GM12873 (cell line): ENCODE measurements at regions not wholly inside any gene's neighbourhood (a gene's known extent, or its start where the extent isn't known, plus 50 kb on each side); places are given as distances from the start of the nearest gene placed in this dataset.

Experiments
- TF ChIP-seq, protein P1 (sequence below): IDR thresholded peaks from 2 replicates; pipeline ENCODE4 v1.5.1; 2012; ENCODE audit warnings: low read depth, mild to moderate bottlenecking, moderate library complexity, low read length, control low read depth; ENCODE audit not compliant: insufficient read depth; ENCODE audit errors: missing control alignments

DNA sequence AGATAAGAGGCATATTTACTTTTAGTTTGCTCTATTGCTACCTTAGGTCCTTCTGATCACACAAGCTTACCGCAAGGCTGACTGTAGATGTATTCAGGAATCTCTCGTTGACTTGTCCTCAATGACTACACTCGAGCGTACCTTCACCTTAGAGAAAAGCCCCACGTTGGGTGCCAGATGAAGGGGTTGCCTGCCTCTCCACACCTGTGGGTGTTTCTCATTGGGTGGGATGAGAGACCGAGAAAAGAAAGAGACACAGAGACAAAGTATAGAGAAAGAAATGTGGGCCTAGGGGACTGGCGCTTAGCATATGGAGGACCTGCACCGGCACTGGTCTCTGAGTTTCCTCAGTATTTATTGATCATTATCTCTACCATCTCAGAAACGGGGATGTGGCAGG, 51.8 kb downstream of the ASCL4 start:
- TF ChIP-seq, protein P1, sequence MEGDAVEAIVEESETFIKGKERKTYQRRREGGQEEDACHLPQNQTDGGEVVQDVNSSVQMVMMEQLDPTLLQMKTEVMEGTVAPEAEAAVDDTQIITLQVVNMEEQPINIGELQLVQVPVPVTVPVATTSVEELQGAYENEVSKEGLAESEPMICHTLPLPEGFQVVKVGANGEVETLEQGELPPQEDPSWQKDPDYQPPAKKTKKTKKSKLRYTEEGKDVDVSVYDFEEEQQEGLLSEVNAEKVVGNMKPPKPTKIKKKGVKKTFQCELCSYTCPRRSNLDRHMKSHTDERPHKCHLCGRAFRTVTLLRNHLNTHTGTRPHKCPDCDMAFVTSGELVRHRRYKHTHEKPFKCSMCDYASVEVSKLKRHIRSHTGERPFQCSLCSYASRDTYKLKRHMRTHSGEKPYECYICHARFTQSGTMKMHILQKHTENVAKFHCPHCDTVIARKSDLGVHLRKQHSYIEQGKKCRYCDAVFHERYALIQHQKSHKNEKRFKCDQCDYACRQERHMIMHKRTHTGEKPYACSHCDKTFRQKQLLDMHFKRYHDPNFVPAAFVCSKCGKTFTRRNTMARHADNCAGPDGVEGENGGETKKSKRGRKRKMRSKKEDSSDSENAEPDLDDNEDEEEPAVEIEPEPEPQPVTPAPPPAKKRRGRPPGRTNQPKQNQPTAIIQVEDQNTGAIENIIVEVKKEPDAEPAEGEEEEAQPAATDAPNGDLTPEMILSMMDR = no peak

DNA sequence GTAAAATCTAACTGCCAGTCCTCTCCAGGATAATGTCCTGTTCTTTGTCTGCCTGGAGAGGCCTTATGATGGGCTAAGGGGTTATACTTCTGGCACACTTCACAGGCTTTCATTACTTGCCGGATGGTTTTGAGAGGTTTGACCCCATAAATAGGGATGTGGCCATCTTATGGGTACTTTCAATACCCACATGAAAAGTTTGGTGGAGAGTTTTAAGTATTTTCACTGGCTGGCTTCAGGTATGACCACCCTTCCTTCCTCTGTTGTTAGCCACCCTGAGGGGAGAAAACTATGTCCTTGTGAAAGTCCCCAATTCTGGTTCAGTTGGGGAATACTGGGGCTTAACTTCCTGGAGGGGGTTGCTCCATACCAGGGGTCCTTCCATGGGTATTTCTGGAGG, 54.8 kb downstream of the ASCL4 start:
- TF ChIP-seq, protein P1 = no peak

DNA sequence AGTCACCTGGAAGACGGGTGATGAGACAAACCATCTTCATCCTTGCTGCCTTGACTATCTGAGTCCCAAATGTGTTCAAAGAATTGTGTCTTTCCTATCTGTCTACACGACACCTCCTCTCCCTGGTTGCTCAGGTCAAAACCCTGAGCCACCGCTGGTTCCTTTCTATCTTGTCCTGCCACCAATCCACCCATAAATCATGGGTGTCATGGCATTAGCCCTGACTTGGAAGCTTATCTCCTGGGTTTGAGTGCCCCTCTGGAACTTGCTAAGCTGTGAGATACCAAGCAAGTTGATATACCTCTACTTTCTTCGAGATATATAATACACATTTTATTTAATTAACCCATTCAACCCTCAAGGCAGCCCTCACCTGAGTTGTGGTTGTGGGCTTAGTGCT, 57.9 kb downstream of the ASCL4 start:
- TF ChIP-seq, protein P1 = no peak

DNA sequence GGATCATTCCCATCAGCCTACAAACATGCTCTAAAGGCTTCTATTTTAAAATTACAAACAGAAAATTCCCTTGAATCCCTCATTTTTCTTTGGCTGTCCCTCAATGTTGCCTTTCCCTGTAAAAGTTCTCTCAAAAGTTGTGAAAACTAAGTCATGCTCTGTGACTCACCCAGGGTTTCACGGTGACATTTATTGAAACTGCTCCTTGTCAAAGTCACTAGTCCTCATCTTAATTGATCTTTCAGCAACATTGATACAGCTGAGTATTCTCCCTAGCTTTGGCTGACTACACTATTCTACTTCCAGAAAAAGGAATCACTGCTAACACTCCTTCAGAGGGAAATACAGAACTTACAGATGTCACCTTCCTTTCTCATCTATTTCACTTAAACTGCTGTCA, 65.7 kb downstream of the ASCL4 start:
- TF ChIP-seq, protein P1 = no peak

DNA sequence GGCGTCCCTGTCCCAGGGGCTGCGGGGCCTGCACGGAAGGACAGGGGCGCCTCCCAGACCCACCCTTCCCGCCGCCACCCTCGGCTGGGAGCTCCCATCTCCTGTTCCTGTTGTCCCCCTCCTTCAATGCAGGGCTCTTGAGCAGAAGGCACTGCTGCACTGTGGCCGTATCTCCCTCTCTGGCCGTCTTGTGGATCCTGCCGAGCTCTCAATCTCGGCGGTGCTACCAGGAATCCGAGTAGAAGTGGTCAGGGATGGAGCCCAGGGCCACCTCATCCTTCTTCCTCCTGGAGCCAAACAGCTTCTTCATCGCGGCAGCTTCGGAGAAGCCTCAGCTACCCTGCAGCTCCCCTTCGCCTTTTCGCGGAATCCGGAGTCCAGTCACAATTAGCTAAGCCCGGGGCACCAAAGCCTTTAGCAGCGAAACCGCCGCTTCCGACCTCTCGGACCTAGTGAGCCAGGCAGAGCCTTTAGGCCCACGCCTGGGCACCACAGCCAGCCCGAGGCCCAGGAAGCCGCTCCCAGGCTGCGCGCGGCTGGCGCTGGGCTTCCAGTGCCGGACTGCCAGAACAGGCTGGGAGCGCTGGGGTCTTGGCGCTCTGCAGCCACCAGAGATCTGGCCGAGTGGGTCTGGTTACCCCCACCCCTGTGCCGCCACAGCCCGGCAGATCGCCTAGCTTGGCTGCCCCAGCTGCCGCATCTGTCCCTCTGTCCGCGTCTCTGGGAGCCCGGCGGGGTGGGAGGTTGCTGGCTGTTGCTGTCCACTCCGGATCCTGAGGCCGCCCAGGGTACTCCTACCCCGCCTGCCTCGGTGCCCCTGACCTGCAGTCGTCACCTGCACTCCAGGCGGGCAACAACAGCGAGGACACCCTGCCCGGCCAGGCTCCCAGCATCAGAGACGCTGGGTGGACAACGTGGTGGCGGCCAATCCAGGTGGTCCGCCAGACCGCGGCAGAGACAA, 69.1 kb downstream of the ASCL4 start:
- TF ChIP-seq, protein P1 = no peak

DNA sequence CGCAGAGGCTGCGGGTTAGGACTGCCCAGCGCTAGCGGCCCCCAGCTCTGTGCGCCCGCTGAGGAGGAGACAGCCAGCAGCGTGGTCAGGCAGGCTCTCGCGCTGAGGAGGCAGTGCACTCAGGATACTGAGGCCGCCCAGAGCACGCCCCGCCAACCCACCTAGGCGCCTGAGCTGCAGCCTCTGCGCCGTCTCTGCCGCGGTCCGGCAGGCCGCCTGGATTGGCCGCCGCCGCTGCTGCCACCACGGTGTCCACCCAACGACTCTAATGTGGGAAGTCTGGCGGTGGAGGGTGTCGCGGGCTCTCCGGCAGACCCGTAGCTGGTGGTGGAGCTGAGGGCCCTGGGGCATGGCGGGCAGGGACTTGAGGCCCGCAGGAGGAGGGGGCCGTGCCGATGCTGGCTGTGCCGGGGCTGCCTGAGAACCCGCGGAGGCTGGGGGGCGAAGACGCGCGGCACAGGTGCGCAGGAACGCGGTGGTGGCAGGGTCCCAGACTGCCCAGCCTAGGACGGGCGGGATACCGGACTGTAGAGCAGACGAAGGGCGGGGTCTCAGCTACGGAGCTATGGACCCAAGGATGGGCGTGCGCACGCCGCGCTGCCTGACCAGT, 69.9 kb downstream of the ASCL4 start:
- TF ChIP-seq, protein P1 = no peak

DNA sequence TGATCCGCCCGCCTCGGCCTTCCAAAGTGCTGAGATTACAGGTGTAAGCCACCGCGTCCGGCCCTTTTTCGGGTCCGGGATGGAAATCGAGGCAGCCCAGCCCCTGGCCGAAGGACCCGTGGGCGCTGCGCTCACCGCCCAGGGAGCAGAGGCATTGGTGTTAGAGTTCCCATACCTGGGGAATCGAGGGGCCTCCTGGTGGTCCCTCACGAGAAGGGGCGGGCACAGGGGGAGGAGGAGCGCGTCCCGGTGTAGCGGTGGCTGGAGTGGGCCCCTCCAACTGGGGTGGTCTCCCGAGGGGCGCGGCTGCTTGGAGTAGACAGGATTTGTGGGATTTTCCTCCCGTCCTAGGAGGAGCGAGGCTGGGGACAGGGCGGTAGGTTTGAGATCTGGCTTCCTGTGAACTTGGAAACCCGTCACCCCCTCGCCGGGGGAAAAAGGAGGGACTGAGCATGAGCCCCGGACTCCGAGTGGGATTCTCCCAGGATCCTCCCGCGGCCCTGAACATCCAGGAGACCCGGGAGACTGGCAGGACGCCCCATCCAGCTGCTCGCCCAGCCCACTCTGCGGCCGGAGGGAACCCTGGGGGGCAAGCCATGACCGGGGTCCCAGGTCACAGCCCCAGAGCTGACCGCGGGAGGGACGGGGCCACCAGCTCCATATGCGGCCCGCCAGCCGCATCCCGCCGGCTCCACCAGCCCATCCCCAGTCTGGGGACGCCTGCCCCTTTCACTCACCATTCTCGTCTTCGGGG, 70.9 kb downstream of the ASCL4 start:
- TF ChIP-seq, protein P1 = no peak
